Endothelial cell of hepatic sinusoid (primary cell): ENCODE measurements at regions not wholly inside any gene's neighbourhood (a gene's known extent, or its start where the extent isn't known, plus 50 kb on each side); places are given as distances from the start of the nearest gene placed in this dataset.

ENCODE experiments used
- in situ Hi-C: cut with HindIII; loops from 2 replicates; pipeline ENCODE4 v1.10.0; 2017; ENCODE audit warnings: low sequenced_read_pairs

GRCh38 chr7:42627101-42627500 lies 284.8 kb downstream of the C7orf25 start:
- in situ Hi-C loops = no loop called here

GRCh38 chr7:42625421-42625820 lies 286.4 kb downstream of the C7orf25 start:
- in situ Hi-C loops = no loop called here

DNA sequence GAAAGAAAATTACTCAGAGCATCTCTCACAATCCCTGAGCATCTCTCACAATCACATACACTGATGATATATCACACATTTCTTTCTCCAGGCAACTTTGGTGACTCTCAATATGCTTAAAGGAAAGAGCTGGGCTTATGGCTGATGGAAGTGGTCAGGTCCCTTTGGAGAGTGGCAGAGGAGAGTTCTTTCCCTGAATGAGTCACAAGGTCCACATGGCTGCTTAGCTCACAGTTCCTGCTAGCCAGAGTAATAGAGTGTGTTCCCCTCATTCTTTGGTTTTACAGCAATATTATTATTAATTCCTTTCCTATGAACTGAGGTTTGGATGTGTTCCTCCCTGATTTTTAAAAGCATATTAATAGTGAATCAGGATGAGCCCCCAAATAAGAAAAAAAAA lies 287.4 kb downstream of the C7orf25 start:
- in situ Hi-C loops = no loop called here

DNA sequence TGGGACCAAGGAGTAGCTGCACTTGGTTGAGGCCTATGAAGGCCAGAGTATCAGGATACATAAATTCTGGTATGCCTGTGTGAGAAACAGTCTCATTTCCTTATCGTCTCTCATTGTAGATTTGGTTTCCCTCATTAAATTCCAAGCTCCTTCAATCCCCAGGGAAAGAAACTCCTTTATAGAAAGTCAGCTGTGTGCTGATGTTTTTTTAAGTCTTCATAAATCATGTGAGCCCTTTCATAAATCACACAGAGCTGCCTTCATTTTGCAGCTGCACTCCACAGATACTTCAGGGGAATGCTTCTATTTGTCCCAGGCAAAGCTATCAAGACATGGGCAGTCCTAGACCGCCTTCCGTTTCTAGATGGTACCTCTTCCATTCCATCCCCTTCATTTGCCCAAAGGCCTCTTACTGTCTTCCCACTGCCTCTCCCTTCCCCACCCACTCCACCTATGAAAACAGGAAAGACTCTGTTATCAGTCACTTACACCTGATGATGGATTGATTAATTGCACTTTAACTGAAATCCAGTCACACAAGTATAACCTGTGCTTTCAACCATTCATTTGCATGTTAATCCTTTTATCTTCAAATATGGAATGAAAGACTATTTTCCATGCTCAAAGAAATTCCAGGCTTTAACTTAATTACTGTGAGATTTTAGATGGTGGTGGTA lies 290.2 kb downstream of the C7orf25 start:
- in situ Hi-C loops = no loop called here

- in situ Hi-C loops = loop anchor here (5.0 kb wide), 1 partner anchor 83 kb away; no protein-coding TSS in a partner anchor
Observed at GRCh38 chr7:42618651-42619360, 293.1 kb downstream of the C7orf25 start.

DNA sequence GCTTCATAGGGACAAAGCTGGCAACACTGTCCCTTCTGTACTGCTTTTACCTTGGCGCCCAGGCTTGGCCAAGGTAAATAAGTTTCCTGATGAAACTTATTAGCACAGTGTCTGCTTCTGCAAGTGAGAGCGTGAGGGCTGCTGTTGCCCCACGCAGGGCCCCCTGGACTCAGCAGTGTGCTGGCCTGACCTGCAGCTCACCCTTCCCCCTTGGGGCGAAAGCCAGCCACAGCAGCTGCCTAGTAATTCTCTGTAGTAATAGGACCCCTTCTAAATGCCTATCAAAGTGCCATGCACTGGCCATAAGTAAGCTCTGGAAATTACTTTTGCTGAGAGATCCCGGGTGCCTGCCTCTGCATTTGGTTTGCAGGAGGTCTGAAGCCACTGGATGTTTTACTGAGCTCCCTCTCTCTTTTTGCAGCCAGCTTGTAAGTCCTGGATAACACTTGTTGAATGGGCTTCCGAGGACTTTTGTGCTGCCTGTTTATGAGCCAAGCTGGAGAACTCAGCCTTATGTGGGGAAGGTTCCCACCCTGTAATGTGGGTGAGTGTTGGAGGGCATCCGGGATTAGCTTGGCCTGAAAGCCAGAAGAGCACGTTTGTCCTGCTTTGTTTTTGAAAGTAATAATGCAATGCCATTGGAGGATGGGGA lies 293.9 kb downstream of the C7orf25 start:
- in situ Hi-C loops = loop anchor here (5.0 kb wide), 1 partner anchor 84 kb away; no protein-coding TSS in a partner anchor

DNA sequence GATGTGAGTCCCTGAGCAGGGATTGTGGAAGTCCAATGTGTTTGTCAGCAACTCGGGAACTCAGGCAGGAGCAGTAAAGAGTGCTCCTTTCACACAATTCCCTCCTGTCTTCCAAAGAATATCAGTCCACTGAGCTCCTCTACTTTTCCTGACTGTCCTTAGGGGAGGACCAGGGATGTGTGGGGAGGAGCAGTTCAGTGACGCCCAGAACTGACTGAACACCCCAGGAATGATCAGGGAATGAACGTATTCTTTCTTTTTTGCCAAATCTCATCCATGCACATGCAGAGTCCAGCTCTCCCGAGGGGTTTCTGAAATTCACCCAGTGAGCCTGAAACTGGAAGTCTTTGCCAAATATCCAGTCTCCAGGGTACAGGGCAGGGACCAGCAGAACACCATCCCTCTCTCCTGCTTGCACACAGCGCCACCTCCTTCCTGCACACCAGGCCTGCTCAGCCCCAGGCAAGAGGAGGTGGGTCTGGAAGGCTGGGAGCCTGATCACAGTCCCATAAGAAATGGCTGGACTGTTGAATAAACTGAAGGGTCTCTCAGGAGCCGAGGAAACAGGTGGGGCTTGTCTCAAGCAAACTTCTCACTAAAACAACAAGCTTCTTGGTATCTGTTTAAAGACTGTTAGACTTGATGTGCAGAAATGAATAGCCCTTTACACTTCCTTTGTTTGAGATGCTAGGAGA lies 294.7 kb downstream of the C7orf25 start:
- in situ Hi-C loops = loop anchor here (5.0 kb wide), 1 partner anchor 85 kb away; no protein-coding TSS in a partner anchor

GRCh38 chr7:42614636-42615035 lies 297.2 kb downstream of the C7orf25 start:
- in situ Hi-C loops = loop anchor here (5.0 kb wide), 1 partner anchor 88 kb away; no protein-coding TSS in a partner anchor

DNA sequence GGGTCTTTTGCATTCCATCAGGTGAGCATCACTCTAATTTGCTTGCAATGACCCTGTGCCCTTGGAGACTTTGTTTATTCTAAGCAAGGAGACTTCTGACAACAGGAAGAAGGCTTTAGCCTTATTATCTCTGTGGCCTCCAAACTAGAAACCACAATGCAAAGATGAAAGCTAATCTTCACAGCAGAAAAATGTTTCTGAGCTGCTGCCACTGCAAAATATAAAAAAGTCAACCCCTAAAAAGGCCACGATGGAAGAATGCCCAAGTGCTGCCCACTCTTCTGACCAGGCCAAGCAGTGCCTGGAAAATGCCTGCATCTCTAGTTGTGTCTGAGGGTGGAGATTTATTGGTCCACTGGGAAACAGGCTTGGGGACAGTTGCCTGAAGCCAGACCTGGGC lies 299.9 kb downstream of the C7orf25 start:
- in situ Hi-C loops = no loop called here

DNA sequence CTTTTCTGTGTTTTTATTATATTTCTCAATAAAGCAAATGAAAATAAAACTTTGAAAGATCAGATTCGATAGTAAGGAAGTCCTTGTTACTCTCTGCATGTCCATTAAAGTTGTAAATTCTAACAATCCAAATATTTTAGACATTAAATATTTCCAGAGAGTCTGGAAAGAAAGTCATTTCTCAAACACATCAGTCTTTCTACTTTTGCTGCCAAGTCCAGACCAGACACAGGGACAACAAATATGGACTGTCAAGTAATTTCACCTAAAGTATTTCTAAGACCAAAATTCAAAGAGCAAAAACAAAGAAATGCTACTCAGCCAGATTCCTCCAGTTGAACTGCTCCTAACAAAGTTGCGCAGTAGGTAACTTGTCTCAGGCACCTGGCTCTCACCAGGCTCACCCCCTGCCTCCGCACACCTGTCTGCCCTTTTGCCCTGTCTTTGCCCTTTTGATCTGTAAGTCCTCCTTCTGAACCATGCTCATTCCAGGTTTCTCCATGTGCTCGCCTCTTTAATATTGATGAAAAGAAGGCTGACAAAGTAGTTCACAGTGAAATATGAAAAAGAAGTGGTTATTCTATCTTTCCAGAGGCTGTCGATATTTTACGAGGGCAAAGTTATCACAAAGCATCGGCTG lies 300.5 kb downstream of the C7orf25 start:
- in situ Hi-C loops = no loop called here

- in situ Hi-C loops = no loop called here
Observed at GRCh38 chr7:42606193-42606905, 305.5 kb downstream of the C7orf25 start.

- in situ Hi-C loops = no loop called here
Observed at GRCh38 chr7:42605406-42606192, 306.3 kb downstream of the C7orf25 start.

DNA sequence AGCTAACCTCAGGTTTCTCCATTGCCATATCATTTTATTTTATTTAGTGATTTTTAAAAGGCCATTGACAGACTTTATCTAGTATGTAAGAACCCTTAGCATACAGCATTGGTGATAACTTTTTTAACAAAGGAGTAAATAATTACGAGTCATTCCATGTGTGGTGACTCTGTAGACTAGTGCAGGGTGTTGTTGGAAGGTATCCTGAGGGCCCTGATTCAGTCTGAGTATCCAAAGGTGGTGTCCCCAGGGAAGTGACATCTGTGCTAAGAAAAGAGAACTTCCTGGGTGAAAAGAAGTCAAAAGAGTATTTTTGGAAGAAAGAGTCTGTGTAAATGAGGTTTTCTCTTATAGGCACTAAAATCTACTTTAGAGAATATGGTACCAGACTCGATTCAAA lies 308.4 kb downstream of the C7orf25 start:
- in situ Hi-C loops = no loop called here

DNA sequence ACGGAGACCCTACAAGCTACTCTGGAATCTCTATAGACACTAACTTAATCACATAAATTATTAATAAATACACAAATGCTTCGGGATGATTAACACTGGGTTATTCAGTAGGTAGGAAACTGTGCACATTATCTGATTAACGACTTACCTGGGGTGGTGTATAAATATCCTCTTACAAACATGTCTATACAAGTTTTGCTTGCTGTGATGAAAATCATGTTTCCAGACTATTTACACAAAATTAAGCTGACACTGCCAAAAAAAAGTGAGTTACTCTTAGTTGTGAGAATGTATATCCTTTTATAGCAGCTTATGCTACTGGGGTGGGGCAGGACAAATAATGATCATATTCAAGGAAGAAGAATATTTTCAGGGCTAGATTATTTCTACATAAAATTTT lies 314.6 kb downstream of the C7orf25 start:
- in situ Hi-C loops = no loop called here

- in situ Hi-C loops = no loop called here
Observed at GRCh38 chr7:42596737-42597136, 315.1 kb downstream of the C7orf25 start.

- in situ Hi-C loops = no loop called here
Observed at GRCh38 chr7:42593860-42594259, 318.0 kb downstream of the C7orf25 start.

DNA sequence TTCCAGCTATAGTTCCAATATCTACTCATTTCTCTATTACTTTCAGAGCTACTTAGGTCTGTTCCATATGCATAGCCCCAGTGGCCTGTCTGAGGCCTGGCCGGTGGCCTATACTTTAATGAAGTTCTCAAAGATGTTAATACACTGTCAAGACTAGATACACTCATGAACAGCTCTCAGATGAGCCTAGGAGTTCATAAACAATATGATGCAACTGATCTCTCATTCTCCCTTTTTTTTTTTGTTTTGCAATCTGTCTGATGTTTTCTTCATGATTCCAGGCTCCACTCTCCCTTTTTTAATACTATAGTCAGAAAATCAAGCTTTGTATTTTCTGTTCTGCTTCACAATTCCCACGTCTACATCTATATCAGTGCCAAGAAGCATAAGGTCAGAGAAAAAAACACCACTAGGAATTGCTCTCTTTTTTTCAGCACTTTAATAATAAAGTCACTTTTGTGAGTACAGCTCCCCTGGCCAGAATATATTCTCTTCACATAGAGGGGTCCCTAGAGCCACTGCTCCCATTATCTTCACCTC lies 321.0 kb downstream of the C7orf25 start:
- in situ Hi-C loops = no loop called here

- in situ Hi-C loops = no loop called here
Observed at GRCh38 chr7:42588876-42589275, 323.0 kb downstream of the C7orf25 start.

GRCh38 chr7:42587806-42588205 lies 324.1 kb downstream of the C7orf25 start:
- in situ Hi-C loops = no loop called here
